GM18505 (cell line): ENCODE measurements at regions not wholly inside any gene's neighbourhood (a gene's known extent, or its start where the extent isn't known, plus 50 kb on each side); places are given as distances from the start of the nearest gene placed in this dataset.

Experiments
- ATAC-seq: cut with Tn5 transposase; IDR thresholded peaks from one replicate; pipeline ENCODE4 v1.9.1; 2021; ENCODE audit not compliant: unreplicated experiment
- POLR2A ChIP-seq: IDR thresholded peaks from 4 replicates; pipeline ENCODE4 v1.6.1; 2011; ENCODE audit warnings: borderline replicate concordance; ENCODE audit not compliant: insufficient read depth, insufficient read length; ENCODE audit errors: extremely low read depth

DNA sequence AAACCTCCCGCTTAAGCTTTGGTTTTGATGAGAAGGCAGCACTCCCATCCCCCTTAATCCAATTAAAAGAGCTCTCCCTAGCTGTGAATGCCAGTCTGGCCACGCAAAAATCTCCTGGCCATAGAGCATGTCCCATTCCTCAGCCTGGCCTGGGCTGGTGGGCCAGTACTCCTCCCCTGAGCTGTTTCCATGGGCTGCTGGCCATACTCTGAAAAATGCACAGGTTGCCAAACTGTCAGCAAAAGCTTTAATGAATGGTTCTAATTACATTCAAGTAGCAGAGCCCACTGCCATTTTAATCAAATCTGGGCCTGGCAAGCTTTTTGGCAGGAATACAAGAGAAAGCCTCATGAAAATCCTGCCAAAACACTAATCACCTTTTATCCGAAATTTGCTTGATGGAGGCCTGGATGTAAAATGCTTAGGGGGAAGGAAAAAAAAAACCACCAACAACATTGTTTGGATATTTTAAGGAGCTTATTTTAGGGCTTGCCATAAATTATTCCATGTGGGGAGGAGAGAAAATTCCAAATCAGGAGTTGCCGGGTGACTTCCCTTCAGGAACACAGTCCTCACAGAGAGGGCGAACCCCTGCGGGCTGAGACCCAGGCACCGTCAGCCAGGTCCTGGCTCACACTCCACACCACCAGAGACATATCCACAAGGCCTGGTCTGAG is 243.3 kb downstream of the SEC61B start:
- no peak for ATAC-seq
- TF ChIP-seq POLR2A: no peak

DNA sequence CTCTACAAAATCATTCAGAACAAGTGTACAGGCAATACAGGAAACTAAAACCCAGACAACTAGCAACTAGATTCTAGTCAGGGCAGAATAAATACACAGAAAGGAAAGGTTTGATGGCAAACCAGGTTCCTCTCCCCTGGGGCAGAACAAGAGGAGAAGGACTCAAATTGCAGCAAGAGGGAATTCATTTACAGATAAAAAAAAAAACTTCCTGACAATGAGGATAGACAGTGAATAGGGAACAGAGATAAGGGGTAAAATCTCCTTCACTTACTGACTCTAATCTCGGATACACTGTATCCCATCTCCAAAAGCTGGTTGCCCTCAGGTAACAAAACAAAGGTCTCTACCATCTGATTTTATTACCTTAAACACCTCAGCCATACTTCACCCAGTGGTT is 244.0 kb downstream of the SEC61B start:
- no peak for ATAC-seq
- TF ChIP-seq POLR2A: no peak

DNA sequence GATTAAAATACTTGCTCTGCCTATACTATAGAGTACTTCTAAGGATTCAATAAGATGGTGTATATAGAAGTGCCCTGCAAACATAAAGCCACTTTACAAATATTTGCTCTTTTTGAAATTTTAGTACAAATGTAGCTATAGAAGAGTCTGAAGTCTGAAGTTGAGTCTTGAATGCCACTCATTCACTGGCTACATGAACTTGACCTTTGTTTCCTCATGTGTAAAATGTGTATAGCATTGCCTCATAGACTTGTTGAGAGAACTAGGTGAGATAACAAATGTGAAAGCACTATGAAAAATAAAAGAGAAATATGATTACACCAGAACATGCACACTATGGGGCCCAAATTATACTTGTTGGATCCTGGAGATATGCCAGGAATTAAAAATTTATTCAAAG is 244.7 kb downstream of the SEC61B start:
- TF ChIP-seq POLR2A: no peak
- no peak for ATAC-seq

DNA sequence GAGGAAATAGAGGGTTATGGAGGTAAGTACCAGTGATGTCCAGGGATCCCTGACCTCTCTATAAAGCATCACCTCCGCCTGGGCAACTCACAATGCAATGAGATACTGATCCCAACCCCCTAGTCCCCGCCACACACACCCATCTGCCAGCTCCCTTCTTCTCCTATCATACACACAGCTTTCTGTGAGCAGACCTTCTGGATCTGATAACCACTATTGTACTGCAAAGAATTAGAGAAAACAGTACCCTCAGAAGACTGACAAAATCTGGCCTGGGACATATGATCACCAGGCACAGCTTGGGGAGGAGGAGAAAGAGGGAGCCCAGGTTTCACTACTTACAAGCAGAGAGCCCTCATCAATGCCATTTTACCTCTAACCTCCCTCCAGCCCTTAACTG is 249.0 kb downstream of the SEC61B start:
- ATAC-seq: no peak
- TF ChIP-seq POLR2A: no peak

DNA sequence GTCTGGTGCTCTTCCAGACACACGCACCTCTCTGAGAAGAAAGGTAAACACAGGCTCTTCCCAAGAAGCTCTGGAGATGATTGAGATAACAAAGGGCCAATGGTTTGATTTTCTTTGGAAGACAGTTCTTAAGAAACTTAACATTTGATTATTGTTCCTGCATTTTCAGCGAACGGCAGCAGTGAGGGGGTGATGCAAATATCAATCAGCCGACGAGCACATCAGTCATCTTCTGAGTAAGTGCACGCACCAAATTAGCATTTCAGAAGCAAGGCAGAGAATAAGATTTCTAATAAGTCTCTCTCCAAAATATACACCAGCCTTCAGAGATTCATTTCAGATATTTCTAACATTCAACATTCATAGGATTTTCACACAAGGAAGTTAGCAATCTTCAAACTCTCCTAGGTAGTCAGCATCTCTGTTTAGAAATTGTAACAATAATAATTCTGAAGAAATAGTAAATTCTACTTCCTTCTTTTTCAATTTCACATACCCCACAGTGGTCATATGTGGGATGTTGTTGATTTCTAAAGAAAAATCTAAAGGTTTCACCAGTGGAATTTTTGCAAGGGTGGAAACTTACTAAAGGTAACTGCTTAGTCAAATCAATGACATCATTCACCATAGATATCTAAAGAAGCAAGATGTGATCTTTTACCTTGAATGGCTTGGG is 250.3 kb downstream of the SEC61B start:
- ATAC-seq: no peak
- no peak for TF ChIP-seq POLR2A

DNA sequence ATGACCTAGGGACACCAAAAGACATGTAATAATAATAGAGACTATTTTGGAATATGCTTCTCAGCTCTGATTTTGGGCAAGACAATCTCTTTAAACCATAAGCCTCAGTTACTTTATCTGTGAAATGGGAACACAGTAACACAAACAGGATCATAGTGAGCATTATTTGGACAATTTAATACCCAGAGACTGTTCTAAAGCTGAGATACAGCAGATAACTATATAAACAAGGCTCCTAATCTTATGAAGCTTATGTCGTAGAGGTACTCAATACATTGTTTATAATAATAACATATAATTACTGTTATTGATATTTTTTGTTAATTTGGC is 250.8 kb downstream of the SEC61B start:
- no peak for ATAC-seq
- no peak for TF ChIP-seq POLR2A

DNA sequence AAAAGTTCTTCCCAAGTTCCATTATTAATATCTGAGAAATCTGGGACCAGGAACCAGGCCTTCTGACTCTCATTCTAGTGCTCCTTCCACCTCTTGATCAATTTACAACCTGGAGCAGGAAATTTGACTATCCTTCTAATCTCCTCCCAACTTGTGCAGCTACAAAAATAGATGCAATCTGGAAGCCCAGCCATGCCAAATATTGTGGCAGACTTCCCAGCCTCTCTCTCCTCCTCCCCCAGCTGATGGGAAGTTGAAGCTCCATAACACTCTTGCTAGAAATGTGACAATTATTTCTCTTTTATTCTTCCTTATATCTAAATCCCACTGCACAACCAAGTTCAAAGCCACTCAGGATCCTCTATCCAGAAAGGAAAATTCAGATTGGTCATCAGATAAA is 252.1 kb downstream of the SEC61B start:
- no peak for TF ChIP-seq POLR2A
- no peak for ATAC-seq

DNA sequence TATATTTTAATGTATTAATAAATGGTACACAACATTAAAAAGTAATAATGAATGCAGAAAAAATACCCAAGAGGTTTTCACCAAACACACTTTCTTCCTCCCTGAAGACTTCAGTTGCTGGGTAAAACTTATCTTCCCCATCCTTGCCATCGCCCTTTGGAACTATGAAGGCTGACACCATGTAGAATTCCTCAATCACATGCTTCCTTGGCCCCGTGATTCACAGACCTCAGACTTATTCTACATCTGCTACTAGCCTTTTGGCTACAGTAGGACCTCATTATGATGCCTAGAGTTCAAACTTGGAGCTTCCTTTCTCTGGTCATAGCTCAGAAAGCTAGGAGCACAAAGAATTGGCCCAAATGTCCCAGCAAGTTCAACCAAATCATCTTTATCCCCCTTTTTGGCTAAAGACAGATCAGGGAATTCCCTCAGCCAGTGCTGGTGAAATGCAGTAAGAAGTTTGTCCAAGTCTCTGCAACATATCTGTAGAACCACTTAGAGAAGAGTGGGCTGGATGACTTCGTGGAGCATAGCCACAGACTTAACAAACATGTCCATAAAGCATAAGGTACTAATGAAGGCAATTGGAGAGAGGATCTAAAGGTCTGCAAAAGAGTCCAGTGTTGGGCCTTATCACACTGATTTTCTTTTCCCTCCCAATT is 253.5 kb downstream of the SEC61B start:
- ATAC-seq: no peak
- no peak for TF ChIP-seq POLR2A

DNA sequence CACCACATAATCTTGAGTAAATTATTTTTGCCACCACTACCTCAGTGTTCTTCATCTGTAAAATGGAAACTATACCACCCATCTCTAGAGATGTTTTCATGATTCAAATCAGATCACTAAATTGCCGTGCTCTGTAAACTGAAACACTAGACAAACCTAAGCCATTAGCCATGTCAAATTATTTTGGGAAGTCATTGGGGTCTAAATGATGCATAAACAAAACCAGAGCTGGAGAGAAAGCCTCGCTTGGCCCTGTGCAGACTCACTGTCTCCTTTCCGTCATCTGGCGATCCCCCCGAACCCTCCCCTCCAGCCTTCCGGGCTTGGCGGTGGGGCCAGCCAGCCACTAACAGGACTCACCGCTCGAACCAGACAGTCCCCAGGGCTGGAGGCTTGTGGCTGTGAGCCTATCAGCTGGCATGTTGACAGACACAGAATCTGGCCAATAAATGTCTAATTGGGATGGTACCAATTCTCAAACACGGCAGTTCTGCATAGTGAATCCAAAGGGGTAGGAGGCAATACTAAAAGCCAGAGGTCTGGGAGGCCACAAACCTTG is 256.5 kb downstream of the SEC61B start:
- ATAC-seq: no peak
- TF ChIP-seq POLR2A: no peak

DNA sequence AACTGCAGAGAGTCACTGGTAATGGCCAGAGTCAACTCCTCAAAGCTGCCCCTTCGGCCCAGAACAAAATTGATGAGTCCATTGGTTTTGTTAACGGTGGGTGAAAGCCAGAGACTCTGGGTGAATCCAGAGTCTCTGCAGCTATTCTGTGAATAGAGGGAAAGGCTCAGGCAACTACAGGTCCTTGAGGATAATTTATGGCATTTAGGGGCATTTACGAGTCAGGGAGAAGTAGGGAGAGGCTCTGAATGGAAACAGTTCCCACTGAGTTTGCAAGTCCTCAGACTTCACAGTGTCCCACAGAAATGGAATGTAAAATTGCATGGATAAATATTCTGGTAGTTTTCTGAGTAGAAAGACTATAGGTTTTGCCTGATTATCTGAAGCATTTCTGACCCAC is 257.8 kb downstream of the SEC61B start:
- TF ChIP-seq POLR2A: no peak
- no peak for ATAC-seq

DNA sequence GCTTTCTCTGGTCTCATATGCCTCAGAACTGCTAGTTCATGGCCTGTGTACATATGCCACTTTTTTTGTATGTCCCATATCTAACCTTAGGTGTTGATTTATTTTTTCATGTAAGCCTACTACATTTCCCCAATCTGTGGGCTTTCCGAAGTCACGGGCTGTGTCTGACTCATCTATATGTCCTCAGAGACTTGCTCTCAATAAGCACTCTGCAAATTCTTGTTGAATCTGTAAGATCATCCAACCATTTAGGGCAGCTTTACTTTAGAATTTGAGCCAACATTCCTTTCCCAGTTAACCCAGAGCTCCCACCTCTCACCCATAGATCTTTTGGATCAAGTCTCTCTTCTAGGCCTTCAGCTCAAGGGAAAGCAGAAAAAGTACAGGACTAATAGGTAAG is 263.4 kb downstream of the SEC61B start:
- no peak for ATAC-seq
- no peak for TF ChIP-seq POLR2A

DNA sequence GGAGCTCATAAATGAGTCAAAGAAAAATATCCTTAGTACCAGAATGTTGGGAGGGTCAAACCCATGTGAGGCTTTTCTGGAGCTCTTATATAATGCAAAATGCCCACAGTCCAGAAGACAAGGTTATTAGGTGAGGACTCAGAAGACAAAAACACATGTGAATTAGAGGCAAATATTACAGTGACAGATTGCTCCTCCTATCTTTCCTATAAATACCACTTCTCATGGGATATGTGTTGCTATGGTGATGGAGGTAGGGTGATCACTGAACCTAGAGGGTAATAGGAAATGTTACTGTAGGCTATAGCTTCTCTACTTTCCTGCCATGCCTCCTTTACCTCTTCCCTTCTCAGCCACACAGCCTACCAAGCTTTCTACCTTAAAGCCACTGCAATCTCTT is 264.6 kb downstream of the SEC61B start:
- no peak for ATAC-seq
- no peak for TF ChIP-seq POLR2A

DNA sequence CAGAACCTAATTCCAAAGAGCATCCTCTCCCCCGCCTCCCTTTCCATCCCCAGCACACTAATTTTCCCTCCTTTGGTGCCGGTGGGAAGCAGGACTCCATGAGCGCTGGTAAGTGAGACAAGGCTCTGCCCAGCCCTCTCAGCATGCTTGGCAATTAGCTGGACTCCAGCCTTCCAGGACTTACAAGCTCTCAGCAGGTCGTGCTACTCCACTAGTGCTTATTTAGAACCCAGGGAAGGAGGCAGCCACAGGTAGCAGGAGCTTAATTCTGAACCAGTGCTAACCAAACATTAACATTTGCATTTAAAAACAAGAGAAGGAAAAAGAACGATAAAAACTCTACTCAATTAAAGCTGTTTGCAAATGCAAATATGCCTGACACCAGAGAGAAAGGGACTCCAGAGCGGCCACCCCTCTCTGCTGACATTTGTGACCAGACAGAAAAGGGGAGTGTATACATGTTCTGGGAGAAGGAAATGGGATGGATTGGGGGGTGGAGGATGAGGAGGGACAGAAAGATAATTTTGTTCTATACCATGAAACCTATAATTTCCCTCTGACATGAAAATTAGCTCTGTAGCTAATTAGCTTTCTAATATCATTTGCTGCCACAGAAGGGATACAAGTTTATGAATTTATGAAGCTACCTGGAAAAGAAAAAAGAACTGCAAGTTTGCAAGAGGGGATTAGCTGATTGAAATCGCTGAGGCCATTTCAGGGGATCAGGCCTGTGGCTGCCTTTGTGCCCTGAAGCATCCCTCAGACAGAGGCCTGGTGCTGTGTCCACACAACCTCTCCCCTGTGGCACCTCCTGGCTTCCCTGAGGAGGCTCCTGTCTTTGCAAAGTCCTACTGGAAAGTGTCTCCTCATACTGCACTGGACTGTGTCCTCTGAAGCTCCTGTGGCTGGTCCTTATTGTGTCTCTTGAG is 266.3 kb downstream of the SEC61B start:
- no peak for ATAC-seq
- no peak for TF ChIP-seq POLR2A

DNA sequence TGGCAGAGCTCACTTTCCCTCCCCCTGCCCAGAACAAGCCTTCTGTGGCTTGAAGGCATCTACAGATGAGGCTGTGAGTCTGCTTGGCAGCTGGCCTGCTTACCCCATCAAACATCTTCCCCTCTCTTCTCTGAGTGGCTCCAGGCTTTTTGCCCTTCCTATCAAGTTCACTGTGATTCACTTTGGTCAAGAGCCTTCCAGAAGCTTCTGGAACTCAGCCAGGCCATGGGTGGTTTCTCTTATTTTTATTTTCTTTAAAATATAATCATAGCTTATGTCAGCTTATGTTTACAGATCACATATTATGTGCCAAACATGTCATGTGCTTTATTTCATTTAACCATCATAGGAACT is 267.0 kb downstream of the SEC61B start:
- no peak for TF ChIP-seq POLR2A
- no peak for ATAC-seq

DNA sequence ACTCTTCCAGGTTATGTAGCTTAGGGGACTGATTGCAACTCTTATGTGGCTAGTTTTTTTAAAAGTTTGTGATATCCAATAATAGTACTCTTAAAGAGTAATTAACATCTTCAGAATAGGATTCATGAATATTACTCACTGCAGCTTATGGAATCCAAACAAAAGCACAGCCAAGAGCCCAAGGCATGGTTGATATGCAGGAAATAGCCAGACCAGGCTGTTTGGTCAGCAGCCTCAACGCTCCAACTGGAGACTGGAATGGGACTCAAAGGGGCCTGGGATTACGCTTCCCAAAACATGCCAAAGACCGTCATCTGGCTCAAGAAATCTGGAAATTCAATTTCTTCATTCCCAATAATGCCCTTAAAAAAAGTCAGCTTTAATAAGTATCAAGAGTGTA is 268.6 kb downstream of the SEC61B start:
- no peak for ATAC-seq
- no peak for TF ChIP-seq POLR2A
